ENCODE measurements at regions not wholly inside any gene's neighbourhood (a gene's known extent, or its start where the extent isn't known, plus 50 kb on each side); places are given as distances from the start of the nearest gene placed in this dataset.

DNA sequence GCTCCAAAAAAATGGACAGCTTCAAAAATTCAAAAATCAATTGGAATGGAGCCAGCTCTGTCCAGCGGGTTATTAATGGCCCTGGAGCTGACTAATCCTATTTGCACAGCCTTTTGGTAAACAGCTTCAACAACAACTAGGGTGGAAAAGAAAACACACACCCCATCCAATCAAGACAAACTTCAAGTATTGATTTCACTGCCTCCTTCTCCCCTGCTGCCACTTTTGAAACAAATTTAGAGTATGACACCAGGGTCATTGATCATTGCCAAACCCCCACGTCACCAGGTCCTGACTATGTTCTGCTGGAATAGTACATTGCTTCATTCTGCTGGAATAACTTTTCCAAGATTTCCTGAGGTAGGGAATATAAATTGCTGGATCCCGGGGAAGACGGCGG lies 56.8 kb upstream of the GTF3A start:
- no peak for DNase-seq (ENCODE audit: low read depth in 2 of 2, low spot score in 1 of 2)

DNA sequence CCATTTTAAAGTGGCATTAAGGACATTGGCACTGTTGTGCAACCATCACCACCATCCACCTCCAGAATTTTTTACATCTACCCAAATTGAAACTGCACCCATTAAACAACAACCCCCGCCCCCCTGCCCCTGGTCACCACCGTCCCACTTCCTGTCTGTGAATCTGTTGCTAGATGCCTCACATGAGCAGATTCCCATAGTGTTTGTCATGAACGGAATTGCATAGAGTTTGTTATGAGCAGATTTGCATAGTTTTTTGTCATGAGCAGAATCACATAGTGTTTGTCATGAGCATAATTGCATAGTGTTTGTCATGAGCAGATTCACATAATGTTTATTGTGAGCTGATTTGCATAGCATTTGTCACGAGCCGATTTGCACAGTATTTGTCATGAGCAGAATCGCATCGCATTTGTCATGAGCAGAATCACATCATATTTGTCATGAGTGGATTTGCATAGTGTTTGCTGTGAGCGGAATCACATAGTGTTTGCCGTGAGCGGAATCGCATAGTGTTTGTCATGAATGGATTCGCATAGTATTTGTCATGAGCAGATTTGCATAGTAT lies 54.0 kb upstream of the GTF3A start:
- DNase-seq (ENCODE audit: low read depth in 2 of 2, low spot score in 1 of 2) = no peak

- no peak for DNase-seq (ENCODE audit: low read depth in 2 of 2, low spot score in 1 of 2)
Observed at GRCh38 chr13:27371932-27372331, 52.5 kb upstream of the GTF3A start.

- DNase-seq (ENCODE audit: low read depth in 2 of 2, low spot score in 1 of 2) = no peak
Observed at GRCh38 chr13:27372896-27373295, 51.5 kb upstream of the GTF3A start.

- no peak for DNase-seq (ENCODE audit: low read depth in 2 of 2, low spot score in 1 of 2)
Observed at GRCh38 chr13:27374126-27374613, 50.2 kb upstream of the GTF3A start.

All from stimulated activated CD8-positive, alpha-beta memory T cell treated with anti-CD3 and anti-CD28 coated beads, Interleukin-4, amount 100 ng/mL, for 1 hour (primary cell).